ENCODE measurements at regions not wholly inside any gene's neighbourhood (a gene's known extent, or its start where the extent isn't known, plus 50 kb on each side); places are given as distances from the start of the nearest gene placed in this dataset.

- no peaks in the 10 kb centered on the region for H3K79me2 ChIP-seq (ENCODE audit: control insufficient read depth, insufficient read depth, low read length)
- dilution Hi-C loops (cut with MboI; ENCODE audit: extremely low pct_ligation_motif_present, low sequenced_read_pairs), result no loop called here
- no peak for DNase-seq (ENCODE audit: low read depth, low spot score)
- H3K4me3 ChIP-seq (replicated peaks in 1 of 3; ENCODE audit: insufficient read depth in 1 of 3, low read depth in 1 of 3, low read length in 3 of 3), result no peak overlapping the region
- peaks cover 8% of the 10 kb centered on the region for H3K4me1 ChIP-seq (ENCODE audit: control insufficient read depth, extremely low read depth, insufficient read depth, low read length)
- H3K9ac ChIP-seq (replicated peaks; ENCODE audit: extremely low read depth, insufficient read depth, low read length), result no peak overlapping the region
- no peaks in the 10 kb centered on the region for H3K9me3 ChIP-seq (replicated peaks; ENCODE audit: control insufficient read depth, insufficient read depth, low read length)
- no peaks in the 10 kb centered on the region for H3K9me1 ChIP-seq (replicated peaks; ENCODE audit: control insufficient read depth, extremely low read depth, insufficient read depth, low read length)
- no TSS peak for BruUV-seq (replicated peaks)
- H3K4me2 ChIP-seq (ENCODE audit: insufficient read depth, low read length), result no peak overlapping the region
- no peak overlapping the region for H3K27ac ChIP-seq (ENCODE audit: insufficient read depth, low read depth, low read length)
- ChIA-PET POLR2A (no interaction called here), CTCF (interaction anchor here (0.6 kb wide), 1 partner anchor 45 kb away, joined by 3 read pairs; no protein-coding TSS in a partner anchor)
- intact Hi-C loops (cut with micrococcal nuclease), result no loop called here
- no peak overlapping the region for H2AFZ ChIP-seq (ENCODE audit: low read depth, low read length)
- peaks cover 23 to 35% of the 10 kb centered on the region in 2 experiments for H3K27me3 ChIP-seq (ENCODE audit: control insufficient read depth in 2 of 2, insufficient read depth in 2 of 2, low read length in 2 of 2)
- FAIRE-seq, result no peak
- no peaks in the 10 kb centered on the region for H3K36me3 ChIP-seq (ENCODE audit: control insufficient read depth in 2 of 2, extremely low read depth in 1 of 2, insufficient read depth in 2 of 2, low read length in 2 of 2)
- TF ChIP-seq GATA2 (IDR thresholded peaks at IDR 0.05; ENCODE audit: insufficient read depth, insufficient read length, low read depth, low read length) (no peak), FOS (IDR thresholded peaks at IDR 0.05; ENCODE audit: borderline replicate concordance, insufficient read depth, low read length) (no peak), MAX (IDR thresholded peaks at IDR 0.05; ENCODE audit: insufficient read depth, insufficient read length) (no peak), CTCF (IDR thresholded peaks at IDR 0.05; ENCODE audit: extremely low read depth in 1 of 2, insufficient read depth in 1 of 2, low read depth in 1 of 2, low read length in 2 of 2) (no peak), POLR2A (IDR thresholded peaks at IDR 0.05; ENCODE audit: low read depth, low read length) (no peak), JUN (IDR thresholded peaks at IDR 0.05; ENCODE audit: borderline replicate concordance, insufficient read depth, insufficient read length, low read depth) (no peak), MYC (IDR thresholded peaks at IDR 0.05; ENCODE audit: low read depth, low read length) (no peak), EZH2 (IDR thresholded peaks at IDR 0.05; ENCODE audit: borderline replicate concordance, low read depth, low read length, severe bottlenecking) (no peak), POLR2AphosphoS5 (IDR thresholded peaks at IDR 0.05; ENCODE audit: insufficient read depth, low read depth, low read length) (no peak)
- H4K20me1 ChIP-seq (replicated peaks; ENCODE audit: control insufficient read depth, extremely low read depth, insufficient read depth, low read length), result no peaks in the 10 kb centered on the region
Observed at GRCh38 chr15:96406701-96407100, 76.2 kb downstream of the NR2F2 start.

All from endothelial cell of umbilical vein (primary cell).